Peyer's patch (tissue), 4 donors: ENCODE measurements at regions not wholly inside any gene's neighbourhood (a gene's known extent, or its start where the extent isn't known, plus 50 kb on each side); places are given as distances from the start of the nearest gene placed in this dataset.
"Not testable (repeated sequence)": the region's sequence is repeated elsewhere in the genome, so short reads cannot be mapped to it uniquely, and the experiment has no call there.

Experiments used
- DNase-seq, 3 donors: peaks; one replicate each; pipeline ENCODE4 v3.0.0-alpha.2; 2017 to 2019
- H3K27ac ChIP-seq, 4 donors: fragments of 200-600 bp; sonication (generic); one replicate each; pipeline ENCODE4 v1.5.1; 2016 to 2019
- H3K27me3 ChIP-seq, 2 donors: fragments of 200-600 bp; sonication (generic); one replicate each; pipeline ENCODE4 v1.5.1; 2019
- H3K36me3 ChIP-seq, 3 donors: fragments of 200-600 bp; sonication (generic); one replicate each; pipeline ENCODE4 v1.5.1; 2016 to 2019
- H3K4me1 ChIP-seq, 4 donors: fragments of 200-600 bp; sonication (generic); one replicate each; pipeline ENCODE4 v1.5.1; 2016 to 2019
- H3K4me3 ChIP-seq, 4 donors: fragments of 200-600 bp; sonication (generic); 1 replicate in 3 of 4; 2 replicates in 1 of 4; pipeline ENCODE4 v1.5.1; 2016 to 2019; ENCODE audit warnings: mild to moderate bottlenecking in 1 of 4
- H3K9me3 ChIP-seq, 4 donors: fragments of 200-600 bp; sonication (generic); one replicate each; pipeline ENCODE4 v1.5.1; 2016 to 2019; ENCODE audit warnings: mild to moderate bottlenecking in 1 of 4
- CTCF ChIP-seq, 6 experiments: fragments of 450-650 bp in 4 of 6; fragments of 200-600 bp in 2 of 6; sonication (generic) in 1 of 6; IDR thresholded peaks; one replicate each; pipeline ENCODE4 v1.5.1; 2017 to 2019; ENCODE audit warnings: antibody characterized with exemption in 6 of 6, mild to moderate bottlenecking in 3 of 6, moderate library complexity in 1 of 6
- POLR2A ChIP-seq, 2 donors: fragments of 450-650 bp; IDR thresholded peaks; one replicate each; pipeline ENCODE4 v1.5.1; 2017; ENCODE audit warnings: antibody characterized with exemption in 2 of 2, mild to moderate bottlenecking in 2 of 2, moderate library complexity in 2 of 2

GRCh38 chr18:56488739-56489138 lies 149.7 kb downstream of the TXNL1 start:
- Histone ChIP-seq H3K27me3 (no peaks in the 10 kb centered on the region), H3K4me3 (no peak overlapping the region), H3K36me3 (no peaks in the 10 kb centered on the region), H3K27ac (no peak overlapping the region), H3K9me3 (no peaks in the 10 kb centered on the region), H3K4me1 (no peaks in the 10 kb centered on the region)
- no peak for DNase-seq
- TF ChIP-seq CTCF (IDR thresholded peaks at IDR 0.05) (no peak), POLR2A (IDR thresholded peaks at IDR 0.05) (no peak)

GRCh38 chr18:56487801-56488200 lies 150.6 kb downstream of the TXNL1 start:
- DNase-seq: no peak
- no peaks in the 10 kb centered on the region for H3K36me3 ChIP-seq
- H3K4me1 ChIP-seq: no peaks in the 10 kb centered on the region
- no peaks in the 10 kb centered on the region for H3K9me3 ChIP-seq
- TF ChIP-seq POLR2A (IDR thresholded peaks at IDR 0.05) (no peak), CTCF (IDR thresholded peaks at IDR 0.05) (no peak)
- H3K27ac ChIP-seq: no peak overlapping the region
- no peaks in the 10 kb centered on the region for H3K27me3 ChIP-seq
- H3K4me3 ChIP-seq: no peak overlapping the region

- DNase-seq: no peak
Observed at GRCh38 chr18:56483386-56483785, 155.0 kb downstream of the TXNL1 start.

GRCh38 chr18:56482813-56483212 lies 155.6 kb downstream of the TXNL1 start:
- H3K9me3 ChIP-seq, H3K4me3 ChIP-seq, H3K4me1 ChIP-seq, H3K36me3 ChIP-seq, DNase-seq, H3K27ac ChIP-seq, H3K27me3 ChIP-seq: not testable (repeated sequence)

More at GRCh38 chr18:56483386-56483785, 155.0 kb downstream of the TXNL1 start:
- Histone ChIP-seq H3K4me1 (no peaks in the 10 kb centered on the region), H3K27ac (no peak overlapping the region), H3K27me3 (no peaks in the 10 kb centered on the region), H3K36me3 (no peaks in the 10 kb centered on the region), H3K9me3 (no peaks in the 10 kb centered on the region), H3K4me3 (no peak overlapping the region)
- TF ChIP-seq POLR2A (IDR thresholded peaks at IDR 0.05) (no peak), CTCF (IDR thresholded peaks at IDR 0.05) (no peak)

- H3K36me3 ChIP-seq: no peaks in the 10 kb centered on the region
- no peaks in the 10 kb centered on the region for H3K9me3 ChIP-seq
- TF ChIP-seq CTCF (IDR thresholded peaks at IDR 0.05) (no peak), POLR2A (IDR thresholded peaks at IDR 0.05) (no peak)
- no peak overlapping the region for H3K27ac ChIP-seq
- no peaks in the 10 kb centered on the region for H3K27me3 ChIP-seq
- H3K4me3 ChIP-seq: no peak overlapping the region
- H3K4me1 ChIP-seq: no peaks in the 10 kb centered on the region
- no peak for DNase-seq
Observed at GRCh38 chr18:56481751-56482150, 156.6 kb downstream of the TXNL1 start.

- Histone ChIP-seq H3K4me3 (no peak overlapping the region), H3K27me3 (no peaks in the 10 kb centered on the region), H3K27ac (no peak overlapping the region), H3K4me1 (no peaks in the 10 kb centered on the region), H3K36me3 (no peaks in the 10 kb centered on the region), H3K9me3 (no peaks in the 10 kb centered on the region)
- no peak for DNase-seq
- no peak for TF ChIP-seq CTCF (IDR thresholded peaks at IDR 0.05)
- TF ChIP-seq POLR2A (IDR thresholded peaks at IDR 0.05): no peak
Observed at GRCh38 chr18:56479841-56480240, 158.6 kb downstream of the TXNL1 start.
